ENCODE measurements at regions not wholly inside any gene's neighbourhood (a gene's known extent, or its start where the extent isn't known, plus 50 kb on each side); places are given as distances from the start of the nearest gene placed in this dataset.

- no peaks in the 10 kb centered on the region for H3K9me3 ChIP-seq (ENCODE audit: control insufficient read depth, insufficient read depth, low read depth, low read length)
- no peak overlapping the region for H3K4me3 ChIP-seq (ENCODE audit: low read depth, low read length)
- ChIA-PET POLR2A (no interaction called here), CTCF (no interaction called here)
- no peak for TF ChIP-seq MEIS1 (CRISPR knock-in tag; IDR thresholded peaks at IDR 0.05; ENCODE audit: borderline replicate concordance)
- no peak for TF ChIP-seq ZNF169 (tag by site-specific recombination; IDR thresholded peaks at IDR 0.05)
- TF ChIP-seq ZNF37A (tag by site-specific recombination; IDR thresholded peaks at IDR 0.05) = no peak
- no peak for TF ChIP-seq ZNF513 (tag by site-specific recombination; IDR thresholded peaks at IDR 0.05)
- TF ChIP-seq ZNF549 (tag by site-specific recombination; IDR thresholded peaks at IDR 0.05) = no peak
- TF ChIP-seq ZNF311 (tag by site-specific recombination; IDR thresholded peaks at IDR 0.05; ENCODE audit: borderline replicate concordance) = no peak
- no peak for TF ChIP-seq GLIS1 (tag by site-specific recombination; IDR thresholded peaks at IDR 0.05)
- TF ChIP-seq ZNF544 (tag by site-specific recombination; IDR thresholded peaks at IDR 0.05) = no peak
- no peak for TF ChIP-seq ZNF837 (tag by site-specific recombination; IDR thresholded peaks at IDR 0.05)
- no peak for TF ChIP-seq KLF1 (tag by site-specific recombination; IDR thresholded peaks at IDR 0.05)
- TF ChIP-seq ZNF202 (tag by site-specific recombination; IDR thresholded peaks at IDR 0.05; ENCODE audit: borderline replicate concordance) = no peak
- no peak for TF ChIP-seq ZSCAN4 (tag by site-specific recombination; IDR thresholded peaks at IDR 0.05)
- TF ChIP-seq ZNF600 (tag by site-specific recombination; IDR thresholded peaks at IDR 0.05) = no peak
- no peak for TF ChIP-seq ZNF157 (tag by site-specific recombination; IDR thresholded peaks at IDR 0.05)
- TF ChIP-seq ELK4 (IDR thresholded peaks at IDR 0.05; ENCODE audit: borderline replicate concordance, low read depth, low read length) = no peak
- TF ChIP-seq ZNF488 (tag by site-specific recombination; IDR thresholded peaks at IDR 0.05) = no peak
- TF ChIP-seq CTCF (tag by site-specific recombination; IDR thresholded peaks at IDR 0.05) = no peak
- no peak for TF ChIP-seq ATF2 (tag by site-specific recombination; IDR thresholded peaks at IDR 0.05; ENCODE audit: low read depth)
- no peak for TF ChIP-seq REPIN1 (tag by site-specific recombination; IDR thresholded peaks at IDR 0.05; ENCODE audit: low read depth)
- TF ChIP-seq SALL2 (tag by site-specific recombination; IDR thresholded peaks at IDR 0.05; ENCODE audit: borderline replicate concordance) = no peak
- no peak overlapping the region for H3K27ac ChIP-seq (ENCODE audit: extremely low read depth, low read depth, low read length)
- H3K36me3 ChIP-seq (ENCODE audit: control insufficient read depth in 2 of 2, insufficient read depth in 1 of 2, low read length in 2 of 2) = no peaks in the 10 kb centered on the region
- H3K4me1 ChIP-seq (ENCODE audit: control insufficient read depth, insufficient read depth, low read length) = no peaks in the 10 kb centered on the region
These were observed 481.4 kb downstream of the ADRA2A start for GRCh38 chr10:111558211-111558610.

Data from HEK293 (cell line).